Skeletal muscle satellite cell (primary cell): ENCODE measurements at regions not wholly inside any gene's neighbourhood (a gene's known extent, or its start where the extent isn't known, plus 50 kb on each side); places are given as distances from the start of the nearest gene placed in this dataset.

Experiments used
- H3K27me3 ChIP-seq: 2 replicates; pipeline ENCODE4 v1.7.0; 2013; ENCODE audit warnings: low read length; ENCODE audit not compliant: control insufficient read depth, insufficient read depth
- H3K36me3 ChIP-seq: 2 replicates; pipeline ENCODE4 v1.7.0; 2013; ENCODE audit warnings: mild to moderate bottlenecking, control low read depth, low read length; ENCODE audit not compliant: insufficient read depth
- H3K4me1 ChIP-seq: 2 replicates; pipeline ENCODE4 v1.7.0; 2013; ENCODE audit warnings: low read length; ENCODE audit not compliant: control insufficient read depth, insufficient read depth
- H3K4me2 ChIP-seq: 2 replicates; pipeline ENCODE4 v1.7.0; 2013; ENCODE audit warnings: mild to moderate bottlenecking, low read length
- H3K4me3 ChIP-seq: 2 replicates; pipeline ENCODE4 v1.7.0; 2013; ENCODE audit warnings: low read length
- H3K9ac ChIP-seq: 2 replicates; pipeline ENCODE4 v1.7.0; 2013; ENCODE audit warnings: mild to moderate bottlenecking, low read depth, low read length, moderate library complexity
- H3K9me3 ChIP-seq: replicated peaks from 2 replicates; pipeline ENCODE4 v1.7.0; 2013; ENCODE audit warnings: mild to moderate bottlenecking, control low read depth, low read length

DNA sequence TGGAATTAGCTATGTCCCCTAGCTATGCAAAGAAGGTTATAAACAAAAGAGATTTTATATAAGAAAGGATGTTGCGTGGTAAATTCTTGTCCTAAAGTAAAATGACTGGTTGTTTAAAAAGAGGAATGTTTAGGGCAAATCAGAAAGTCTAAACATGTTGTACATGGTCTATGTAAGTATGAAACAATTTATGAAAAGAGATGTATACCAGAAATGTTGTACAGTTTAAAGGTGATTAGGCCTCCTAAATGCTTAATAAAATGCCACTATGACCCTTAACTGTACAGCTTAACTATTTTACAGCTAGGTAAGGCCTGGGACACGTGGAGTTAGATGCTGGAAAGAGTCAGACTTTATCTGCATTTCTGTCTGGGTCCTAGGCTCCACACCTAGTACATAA, 775.9 kb upstream of the KLHL1 start:
- Histone ChIP-seq H3K4me2 (no peak overlapping the region), H3K9me3 (no peaks in the 10 kb centered on the region), H3K9ac (no peak overlapping the region), H3K4me1 (no peaks in the 10 kb centered on the region), H3K4me3 (no peak overlapping the region), H3K36me3 (no peaks in the 10 kb centered on the region), H3K27me3 (no peaks in the 10 kb centered on the region)

DNA sequence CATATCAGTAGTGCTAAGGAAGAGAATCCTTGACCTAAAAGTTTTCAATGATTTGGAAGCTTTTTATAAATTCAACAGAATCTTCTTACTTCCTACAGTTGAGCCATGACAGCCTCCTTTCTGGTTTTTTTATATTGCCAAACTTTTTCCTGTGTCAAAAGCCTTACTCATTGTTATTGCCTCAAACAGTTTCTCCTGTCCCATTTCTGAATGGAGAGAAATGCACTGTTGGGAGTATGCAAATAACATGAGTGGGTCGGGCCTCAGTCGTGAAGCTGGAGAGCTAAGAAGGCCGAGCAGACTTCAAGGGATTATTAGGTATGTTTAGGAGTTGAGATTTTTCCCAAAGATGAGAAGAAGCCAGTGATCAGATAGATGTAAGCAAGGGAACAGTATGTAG, 766.4 kb upstream of the KLHL1 start:
- Histone ChIP-seq H3K27me3 (no peaks in the 10 kb centered on the region), H3K9ac (no peak overlapping the region), H3K4me3 (no peak overlapping the region), H3K4me1 (no peaks in the 10 kb centered on the region), H3K9me3 (no peaks in the 10 kb centered on the region), H3K4me2 (no peak overlapping the region), H3K36me3 (no peaks in the 10 kb centered on the region)

DNA sequence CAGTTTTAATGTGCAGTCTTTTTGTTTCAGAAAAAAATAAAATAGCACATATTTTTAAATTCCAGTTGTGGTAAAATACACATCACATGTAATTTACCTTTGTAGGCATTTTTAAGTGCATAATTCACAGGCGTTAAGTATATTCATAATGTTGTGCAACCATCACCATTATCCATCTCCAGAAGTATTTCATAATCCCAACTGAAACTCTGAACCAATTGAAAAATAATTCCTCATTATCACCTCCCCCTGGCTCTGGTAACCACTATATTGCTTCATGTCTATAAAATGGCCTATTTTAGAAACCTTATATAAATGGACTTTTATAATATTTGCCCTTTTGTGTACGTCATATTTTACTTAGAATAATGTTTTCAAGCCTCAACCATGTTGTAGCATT, 756.5 kb upstream of the KLHL1 start:
- Histone ChIP-seq H3K4me2 (no peak overlapping the region), H3K4me3 (no peak overlapping the region), H3K9ac (no peak overlapping the region), H3K4me1 (no peaks in the 10 kb centered on the region), H3K9me3 (no peaks in the 10 kb centered on the region), H3K36me3 (no peaks in the 10 kb centered on the region), H3K27me3 (no peaks in the 10 kb centered on the region)

DNA sequence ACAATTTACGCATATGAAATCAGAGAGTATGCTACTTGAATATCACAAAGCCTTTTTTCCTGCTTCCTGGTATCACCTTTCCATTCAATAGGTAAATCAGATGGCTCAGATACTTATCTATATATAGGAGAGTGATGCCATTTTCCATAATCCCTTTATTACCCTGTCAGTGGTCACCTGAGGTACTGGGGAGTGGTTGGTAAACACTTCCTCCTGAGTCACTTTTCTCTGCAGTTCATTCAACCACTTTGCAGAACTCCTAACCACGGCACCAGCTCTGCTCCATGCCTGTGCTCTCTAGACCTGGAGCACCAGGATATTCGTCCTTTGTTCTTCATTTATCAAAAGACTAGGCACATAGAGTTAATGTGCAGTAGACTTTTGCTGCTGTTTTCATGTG, 748.5 kb upstream of the KLHL1 start:
- Histone ChIP-seq H3K4me1 (no peaks in the 10 kb centered on the region), H3K4me3 (no peak overlapping the region), H3K9ac (no peak overlapping the region), H3K4me2 (no peak overlapping the region), H3K9me3 (no peaks in the 10 kb centered on the region), H3K27me3 (no peaks in the 10 kb centered on the region), H3K36me3 (no peaks in the 10 kb centered on the region)

DNA sequence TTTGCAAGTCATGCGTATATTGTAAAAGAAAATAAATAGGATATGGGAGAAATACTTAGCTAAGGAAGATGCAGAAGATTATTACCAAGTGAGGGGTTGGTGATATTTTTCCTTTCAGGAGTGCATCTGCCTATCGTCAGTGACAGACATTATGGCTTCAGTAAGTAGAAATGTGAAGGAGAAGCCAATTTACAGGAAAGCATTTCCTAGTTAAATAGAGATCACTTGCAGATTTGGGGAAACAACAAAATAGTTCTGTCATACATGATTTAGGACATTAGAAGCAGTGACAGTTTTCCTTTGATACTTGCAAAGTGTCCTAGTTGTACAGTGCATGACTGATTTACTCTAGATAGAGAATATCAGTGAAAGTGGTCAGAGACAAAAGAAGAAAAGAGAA, 747.8 kb upstream of the KLHL1 start:
- Histone ChIP-seq H3K9ac (no peak overlapping the region), H3K4me1 (no peaks in the 10 kb centered on the region)

DNA sequence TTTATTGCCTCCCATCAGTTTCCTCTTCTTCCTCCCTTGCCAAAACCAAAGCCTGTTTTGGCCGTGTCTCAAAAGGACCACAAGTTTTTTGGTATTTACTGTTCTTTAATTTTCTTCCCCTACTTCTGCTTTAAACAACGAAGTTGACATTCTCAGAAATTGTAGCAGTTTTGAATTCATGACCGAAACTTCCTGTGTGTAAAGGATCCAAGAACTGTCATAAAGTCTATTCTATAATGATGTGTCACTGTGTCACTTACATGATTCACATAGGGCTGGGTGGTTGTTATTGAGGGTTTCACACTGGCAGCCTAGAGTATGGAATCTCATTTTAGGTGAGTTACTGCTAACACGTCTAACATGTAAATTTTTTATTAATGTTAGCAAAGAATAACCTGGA, 741.0 kb upstream of the KLHL1 start:
- Histone ChIP-seq H3K36me3 (no peaks in the 10 kb centered on the region), H3K4me2 (no peak overlapping the region), H3K9me3 (no peaks in the 10 kb centered on the region), H3K4me1 (no peaks in the 10 kb centered on the region), H3K27me3 (no peaks in the 10 kb centered on the region), H3K4me3 (no peak overlapping the region), H3K9ac (no peak overlapping the region)

More for the DNA sequence above, 747.8 kb upstream of the KLHL1 start:
- H3K36me3 ChIP-seq, result no peaks in the 10 kb centered on the region
- H3K9me3 ChIP-seq, result no peaks in the 10 kb centered on the region
- H3K4me2 ChIP-seq, result no peak overlapping the region
- no peak overlapping the region for H3K4me3 ChIP-seq
- H3K27me3 ChIP-seq, result no peaks in the 10 kb centered on the region

DNA sequence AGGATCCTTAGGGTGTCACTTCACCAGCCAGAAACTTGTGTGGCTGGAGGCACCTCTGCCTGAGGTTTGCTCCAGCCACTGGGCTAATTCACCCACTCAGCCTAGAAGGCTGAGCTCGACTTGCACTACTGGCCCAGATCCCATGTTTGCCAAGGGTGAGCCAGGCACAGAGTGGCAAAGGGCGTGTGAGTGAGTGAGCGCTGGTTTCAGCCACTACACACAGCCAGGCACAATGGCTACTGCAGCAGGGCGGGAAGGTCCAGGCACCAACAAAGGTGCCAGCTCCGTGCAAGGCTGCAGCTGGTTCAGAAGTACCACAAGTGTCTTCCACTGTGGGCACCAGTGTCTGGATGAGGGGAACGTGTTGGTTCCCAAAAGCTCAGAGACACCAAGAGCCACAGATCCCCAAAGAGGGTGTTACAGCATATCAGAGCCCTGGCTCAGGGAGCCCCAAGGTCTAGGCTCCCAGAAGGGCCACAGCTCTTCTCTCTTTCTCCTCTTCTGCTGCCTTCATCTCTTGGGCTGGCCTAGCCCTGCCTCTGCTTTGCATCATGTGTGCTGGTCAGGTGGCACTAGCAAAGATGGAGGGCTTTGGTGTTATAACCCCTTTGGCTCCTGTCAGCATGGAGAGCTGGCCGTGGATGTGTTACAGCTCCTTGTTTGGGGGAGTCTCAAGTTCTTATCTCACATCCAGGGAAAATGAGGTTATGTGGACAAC, 736.3 kb upstream of the KLHL1 start:
- H3K4me3 ChIP-seq, result no peak overlapping the region
- H3K9me3 ChIP-seq, result no peaks in the 10 kb centered on the region
- no peaks in the 10 kb centered on the region for H3K36me3 ChIP-seq
- H3K9ac ChIP-seq, result no peak overlapping the region
- no peak overlapping the region for H3K4me2 ChIP-seq
- H3K4me1 ChIP-seq, result no peaks in the 10 kb centered on the region
- no peaks in the 10 kb centered on the region for H3K27me3 ChIP-seq

DNA sequence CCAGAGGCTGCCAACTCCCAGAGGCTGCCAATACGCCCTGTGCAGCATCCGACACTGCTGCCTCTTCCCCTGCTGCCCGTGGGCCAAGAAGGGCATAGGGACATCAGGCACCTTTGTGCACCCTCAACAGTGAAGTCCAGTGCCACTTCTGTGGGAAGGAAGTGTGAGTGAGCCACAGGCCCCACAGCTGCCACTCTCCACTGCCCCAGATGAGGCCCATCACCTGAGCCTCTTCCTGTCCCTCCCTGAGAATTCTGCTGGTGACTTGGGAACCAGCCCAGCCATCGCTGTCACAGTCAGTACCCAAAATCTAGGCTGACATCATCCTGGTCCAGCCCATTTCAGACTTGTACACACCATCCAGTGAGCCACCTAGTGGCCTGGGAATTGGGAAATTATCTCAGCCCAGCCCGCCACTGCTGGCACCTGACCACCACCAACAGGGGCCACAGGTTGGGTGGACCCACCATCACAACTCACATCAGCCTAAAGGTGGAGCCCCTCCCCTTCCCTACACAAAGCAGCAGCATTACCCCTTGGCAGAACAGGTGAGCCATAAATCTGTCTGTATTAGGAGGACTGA, 733.9 kb upstream of the KLHL1 start:
- Histone ChIP-seq H3K9me3 (no peaks in the 10 kb centered on the region), H3K4me2 (no peak overlapping the region), H3K27me3 (no peaks in the 10 kb centered on the region), H3K4me1 (no peaks in the 10 kb centered on the region), H3K9ac (no peak overlapping the region), H3K4me3 (no peak overlapping the region), H3K36me3 (no peaks in the 10 kb centered on the region)

DNA sequence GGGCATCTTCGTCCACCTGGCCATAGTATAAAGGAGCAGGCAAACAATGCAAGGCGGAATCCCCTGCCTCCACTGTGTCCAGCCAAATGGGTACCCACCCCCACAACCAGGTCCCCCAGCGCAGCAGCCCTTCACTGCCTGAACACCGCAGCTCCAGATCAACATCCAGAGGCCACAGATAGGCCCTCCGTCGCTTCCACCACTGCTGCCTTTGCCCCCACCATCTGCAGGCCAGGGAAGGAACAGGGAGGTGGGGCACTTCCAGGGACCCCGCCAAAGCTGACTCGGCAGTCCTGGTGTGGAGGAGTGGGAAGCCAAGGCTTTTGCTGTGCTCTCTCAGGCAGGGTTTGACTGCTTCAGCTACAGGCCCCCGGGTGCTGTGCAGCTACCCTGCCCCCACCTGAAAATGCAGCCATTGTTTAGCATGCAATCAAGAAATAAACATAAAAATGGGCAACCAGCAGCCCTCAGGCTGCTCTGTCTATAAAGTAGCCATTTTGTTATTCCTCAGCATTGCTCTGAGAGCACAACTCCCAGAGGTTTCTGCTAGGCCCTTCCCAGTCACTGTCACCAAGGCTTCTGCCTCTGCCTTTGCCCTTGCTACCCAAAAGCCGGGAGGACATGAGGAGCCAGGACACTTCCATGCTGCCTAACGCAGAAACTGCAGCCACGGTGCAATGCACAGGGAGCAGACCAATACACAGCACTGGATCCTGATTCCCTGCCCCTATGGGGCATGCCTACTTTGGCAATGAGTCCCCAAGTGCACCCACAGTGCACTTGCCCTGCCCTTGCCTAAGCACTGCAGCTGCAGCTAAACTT, 733.2 kb upstream of the KLHL1 start:
- Histone ChIP-seq H3K9ac (no peak overlapping the region), H3K4me1 (no peaks in the 10 kb centered on the region), H3K36me3 (no peaks in the 10 kb centered on the region), H3K27me3 (no peaks in the 10 kb centered on the region), H3K9me3 (no peaks in the 10 kb centered on the region), H3K4me3 (no peak overlapping the region), H3K4me2 (no peak overlapping the region)

DNA sequence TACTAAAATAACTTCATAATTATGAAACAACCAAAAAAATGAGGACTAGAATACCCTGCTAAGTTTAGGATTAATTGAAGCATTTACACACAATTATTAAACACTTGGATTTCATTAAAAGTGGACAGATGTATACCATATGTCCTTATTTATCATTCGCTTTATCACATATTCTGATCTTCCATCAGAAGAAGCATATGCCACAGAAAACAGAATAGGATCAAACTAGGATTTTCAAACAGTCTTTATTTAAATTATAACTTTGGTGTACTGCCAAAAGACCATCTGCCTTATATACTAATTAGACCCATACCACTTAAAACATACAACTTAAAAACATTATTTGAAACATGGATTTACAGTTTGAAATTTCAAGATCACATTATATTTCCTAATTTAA, 727.1 kb upstream of the KLHL1 start:
- H3K4me3 ChIP-seq, result no peak overlapping the region
- H3K36me3 ChIP-seq, result no peaks in the 10 kb centered on the region
- H3K9me3 ChIP-seq, result no peaks in the 10 kb centered on the region
- no peak overlapping the region for H3K9ac ChIP-seq
- no peak overlapping the region for H3K4me2 ChIP-seq
- no peaks in the 10 kb centered on the region for H3K4me1 ChIP-seq
- no peaks in the 10 kb centered on the region for H3K27me3 ChIP-seq

DNA sequence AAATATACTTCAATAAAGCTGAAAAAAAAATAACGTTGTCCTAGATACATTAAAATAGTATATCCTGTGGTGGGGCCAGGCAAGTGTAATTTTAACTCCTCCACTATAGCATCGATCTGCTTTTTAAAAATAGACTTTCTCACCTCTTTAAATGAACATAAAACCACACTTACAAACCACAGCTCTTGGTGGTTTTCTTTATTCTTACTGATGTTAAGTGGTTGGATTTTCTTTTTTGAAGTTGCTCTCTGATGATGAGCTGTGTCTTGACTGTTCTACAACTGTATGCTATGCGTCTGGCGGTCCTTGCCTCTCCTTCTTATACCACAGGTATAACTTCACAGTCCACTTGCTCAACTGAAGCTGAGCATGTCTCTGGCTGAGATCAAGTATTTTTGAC, 721.5 kb upstream of the KLHL1 start:
- no peaks in the 10 kb centered on the region for H3K9me3 ChIP-seq
- H3K36me3 ChIP-seq, result no peaks in the 10 kb centered on the region
- H3K4me2 ChIP-seq, result no peak overlapping the region
- H3K4me1 ChIP-seq, result no peaks in the 10 kb centered on the region
- no peak overlapping the region for H3K9ac ChIP-seq
- H3K4me3 ChIP-seq, result no peak overlapping the region
- H3K27me3 ChIP-seq, result no peaks in the 10 kb centered on the region
